NCI-H1436 treated with DMSO at 0.1 percent for 48 hours (cell line): ENCODE measurements at regions not wholly inside any gene's neighbourhood (a gene's known extent, or its start where the extent isn't known, plus 50 kb on each side); places are given as distances from the start of the nearest gene placed in this dataset.
"Not testable (repeated sequence)": the region's sequence is repeated elsewhere in the genome, so short reads cannot be mapped to it uniquely, and the experiment has no call there.

Experiments used
- DNase-seq: peaks from one replicate; lab custom pipeline; 2025; lab: John Stamatoyannopoulos, UW

DNA sequence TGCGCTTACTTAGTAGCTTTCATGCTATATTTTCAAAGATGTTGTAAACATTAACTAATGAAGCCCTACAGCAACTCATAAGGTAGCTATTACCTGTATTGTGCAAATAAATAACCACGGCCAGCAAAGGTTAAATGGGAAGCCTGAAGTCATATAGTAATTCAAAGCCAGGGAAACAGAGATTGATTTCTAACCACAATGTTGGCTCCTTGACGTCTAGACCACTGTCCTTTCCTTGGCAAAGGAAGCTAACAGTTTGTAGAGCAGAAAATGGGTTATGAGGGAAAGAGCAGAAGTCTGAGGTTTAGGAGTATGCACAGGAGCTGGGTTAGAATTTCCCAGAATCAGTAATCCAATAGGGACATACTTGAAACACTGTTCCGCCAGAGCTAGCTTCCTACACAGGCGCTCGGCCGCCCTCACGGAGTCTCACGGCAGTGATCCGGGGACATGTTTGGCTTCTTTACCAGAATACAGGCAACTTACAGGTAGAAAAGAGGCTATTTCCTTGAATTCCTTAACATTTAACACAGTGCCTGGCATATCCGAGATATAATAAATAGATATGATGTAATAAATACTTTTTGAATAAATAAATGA is 298.8 kb upstream of the LYPLAL1 start:
- DNase-seq: no peak

DNA sequence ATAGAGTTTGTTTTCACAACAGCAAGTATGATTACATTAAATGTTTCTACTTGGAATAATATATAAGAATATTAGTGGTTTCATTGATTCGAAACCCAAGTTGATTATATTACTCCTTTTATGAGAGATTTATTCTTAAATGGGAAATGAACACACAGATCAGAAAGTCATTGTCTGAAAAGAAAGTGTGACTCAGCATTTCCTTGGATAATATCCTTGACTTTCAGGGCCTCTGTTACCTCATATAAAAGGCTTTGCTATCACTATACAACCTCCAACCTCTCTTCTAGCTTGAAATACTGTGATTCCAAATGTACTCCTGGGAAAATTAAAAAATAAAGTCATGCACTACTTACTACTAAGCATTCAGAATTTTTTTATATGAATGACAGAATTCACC is 295.3 kb upstream of the LYPLAL1 start:
- no peak for DNase-seq

DNA sequence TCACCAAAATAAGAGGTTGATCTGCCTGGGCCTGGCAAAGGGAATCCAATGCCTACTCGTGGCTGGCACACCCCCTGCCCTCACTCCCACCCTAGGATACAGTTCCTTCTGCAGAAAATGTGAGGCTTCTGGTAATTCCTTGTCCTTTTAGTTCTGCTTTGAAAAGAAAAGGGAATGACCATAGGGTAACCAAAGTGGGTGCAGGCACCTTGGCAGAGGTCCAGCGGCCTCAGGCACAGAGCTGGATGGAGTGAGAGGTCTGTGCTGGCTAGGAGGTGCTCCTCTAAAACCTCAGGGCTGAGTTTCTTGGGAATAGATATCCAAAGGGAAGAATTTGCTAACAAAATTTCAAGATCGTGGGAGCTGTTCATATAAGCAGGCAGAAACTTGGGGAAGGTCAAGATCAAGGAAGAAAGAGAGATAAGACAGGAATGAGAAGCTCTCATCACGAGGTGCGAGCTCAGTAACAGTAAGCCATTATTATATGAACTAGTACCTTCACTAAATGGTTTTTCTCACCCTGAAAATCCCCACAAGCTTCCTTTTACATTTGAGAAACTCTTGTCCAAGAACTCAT is 293.1 kb upstream of the LYPLAL1 start:
- DNase-seq: no peak

DNA sequence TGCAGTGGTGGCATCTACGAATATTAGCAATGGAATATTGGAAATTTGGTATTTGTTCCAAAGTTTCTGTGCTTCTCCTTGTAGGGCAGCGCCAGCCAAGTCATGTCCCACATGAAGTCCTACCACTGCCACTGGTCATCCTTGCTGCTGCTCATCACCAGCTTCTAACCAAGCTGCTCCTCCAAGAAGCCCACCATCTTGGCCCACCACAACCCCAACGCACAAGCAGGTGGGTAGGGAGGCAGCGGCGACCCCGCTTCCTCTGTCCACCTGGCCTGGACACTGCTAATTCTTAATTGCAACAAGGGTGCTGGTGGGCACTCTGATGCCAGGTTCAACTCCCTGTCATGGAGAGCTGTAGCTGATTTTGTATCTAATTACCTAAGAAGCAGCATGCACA is 291.2 kb upstream of the LYPLAL1 start:
- DNase-seq: no peak

DNA sequence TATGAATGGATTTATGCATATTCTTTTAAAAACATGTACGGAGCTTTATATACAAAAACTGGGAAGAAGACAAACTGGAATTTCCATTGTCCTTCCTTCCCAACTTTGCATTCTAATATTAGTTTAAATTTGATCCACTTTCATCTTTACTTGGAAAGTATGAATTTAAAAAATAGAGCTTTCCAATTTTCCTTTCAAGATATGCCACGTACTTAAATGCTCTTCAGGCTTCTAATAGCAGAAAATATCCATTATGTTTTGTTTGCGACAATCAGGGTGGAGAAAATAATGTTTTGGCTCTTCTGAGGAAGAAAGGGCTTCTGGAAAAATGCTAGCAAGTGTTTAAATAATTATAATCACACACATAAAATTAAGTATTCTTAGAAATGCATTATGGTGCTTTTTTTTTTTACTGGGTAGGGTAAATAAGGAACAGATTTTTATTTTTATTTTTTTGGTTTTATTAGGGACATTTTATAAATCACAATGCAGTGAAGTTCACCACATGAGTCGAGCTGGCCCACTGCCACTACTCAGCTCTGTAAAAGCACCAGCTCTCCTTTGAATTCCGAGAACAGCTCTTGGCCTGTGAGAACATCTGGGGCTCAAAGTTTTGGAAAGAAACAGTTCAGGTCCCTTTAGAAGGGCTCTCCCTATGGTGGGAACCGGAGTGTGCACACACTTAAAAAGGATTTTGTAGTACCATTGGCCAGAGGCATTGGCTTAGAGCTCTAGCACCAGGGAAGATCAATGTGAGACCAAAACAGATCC is 287.4 kb upstream of the LYPLAL1 start:
- no peak for DNase-seq

DNA sequence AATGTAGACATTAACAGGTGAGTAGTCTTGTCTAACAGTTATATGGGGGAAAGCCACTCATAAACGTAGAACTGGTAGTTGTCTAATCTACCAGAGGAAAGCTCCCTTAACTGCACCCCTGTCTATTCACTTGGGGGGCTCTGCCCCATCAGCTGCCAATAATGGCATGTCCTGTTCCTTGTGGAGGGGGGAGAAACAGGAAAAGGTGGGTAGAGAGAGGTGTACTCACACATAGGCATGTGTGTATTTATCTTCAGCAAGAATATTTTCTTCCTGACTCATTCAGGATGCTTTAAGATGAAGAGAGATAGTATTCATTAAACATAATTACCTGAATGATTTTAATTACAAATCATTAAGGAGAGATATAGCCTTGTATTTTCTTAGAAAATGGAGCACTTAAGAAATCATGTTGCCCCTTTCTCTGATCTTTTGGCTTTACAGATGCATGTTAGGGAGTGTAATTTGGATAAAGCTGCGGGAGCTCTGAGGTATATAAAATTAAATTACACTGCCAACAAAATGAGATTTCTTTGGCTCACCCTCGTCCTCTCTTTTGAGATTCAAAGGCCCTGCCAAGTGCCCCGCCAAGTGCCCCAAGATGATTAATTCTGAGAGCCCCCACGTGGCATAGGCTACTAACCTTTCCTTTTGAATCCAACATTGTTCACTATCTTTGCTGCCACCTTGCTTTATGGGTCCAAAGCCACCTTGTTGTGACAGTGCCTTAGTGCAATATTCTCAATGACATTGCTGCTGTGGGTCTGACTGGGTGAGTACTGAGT is 286.3 kb upstream of the LYPLAL1 start:
- no peak for DNase-seq

DNA sequence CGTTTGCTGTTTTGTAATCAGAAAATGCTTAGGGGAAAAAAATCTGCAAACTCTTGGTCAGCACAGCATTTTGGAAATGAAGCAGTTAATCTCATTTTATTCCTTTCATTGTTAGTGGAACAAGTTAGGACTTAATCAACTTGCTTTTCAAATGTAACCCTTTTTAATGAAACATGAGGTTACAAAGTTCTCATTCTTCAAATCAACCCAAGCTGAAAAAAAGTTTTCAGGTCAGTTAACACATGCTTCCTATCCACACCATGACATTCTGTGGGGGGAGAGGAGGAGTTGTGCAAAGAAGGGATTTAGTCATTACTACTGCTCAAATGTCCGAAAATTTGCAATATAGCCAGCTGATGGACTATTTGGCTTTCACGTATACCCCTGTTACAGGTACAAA is 283.2 kb upstream of the LYPLAL1 start:
- DNase-seq: no peak

DNA sequence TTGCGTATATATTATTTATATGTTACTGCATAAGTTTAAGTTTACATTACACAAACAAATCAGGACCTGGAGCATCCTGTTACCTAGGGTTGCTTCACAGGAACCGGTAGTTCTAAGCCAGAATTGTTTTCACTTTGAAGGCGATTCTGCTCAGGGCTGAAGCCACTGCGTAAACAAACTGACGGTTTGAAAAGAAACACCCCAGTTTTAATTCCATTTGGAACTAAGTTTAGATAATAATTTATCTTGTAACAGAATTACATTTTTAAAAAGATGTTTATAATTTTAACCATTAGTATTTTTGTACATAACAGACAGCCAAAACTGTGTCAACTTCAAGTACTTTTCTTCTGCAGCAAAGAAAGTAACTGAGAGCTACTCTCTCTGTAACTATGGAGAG is 282.1 kb upstream of the LYPLAL1 start:
- no peak for DNase-seq

DNA sequence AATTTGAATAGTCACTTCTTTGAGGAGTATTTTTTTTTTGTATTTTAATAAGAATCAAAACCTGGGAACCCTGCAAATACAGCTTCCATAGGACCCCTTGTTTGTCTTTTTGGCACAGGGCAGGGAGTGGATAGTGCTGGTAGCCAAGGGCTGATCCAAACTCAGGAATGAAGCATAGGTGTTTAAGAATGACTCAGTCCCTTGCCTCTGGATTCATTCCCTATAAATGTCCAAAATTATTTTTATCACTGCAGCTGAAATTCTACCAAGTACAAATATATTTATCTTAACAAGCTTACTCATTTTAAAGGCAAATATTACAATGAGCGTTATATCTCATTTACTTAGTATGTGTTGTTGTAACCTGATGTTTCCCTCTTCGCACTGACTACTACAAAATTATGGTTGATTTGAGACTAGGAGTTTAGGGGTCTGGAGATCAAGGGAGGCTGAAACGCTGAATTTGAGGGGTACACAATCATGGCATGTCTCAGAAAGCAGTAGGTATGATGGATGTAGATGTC is 278.6 kb upstream of the LYPLAL1 start:
- DNase-seq: no peak

DNA sequence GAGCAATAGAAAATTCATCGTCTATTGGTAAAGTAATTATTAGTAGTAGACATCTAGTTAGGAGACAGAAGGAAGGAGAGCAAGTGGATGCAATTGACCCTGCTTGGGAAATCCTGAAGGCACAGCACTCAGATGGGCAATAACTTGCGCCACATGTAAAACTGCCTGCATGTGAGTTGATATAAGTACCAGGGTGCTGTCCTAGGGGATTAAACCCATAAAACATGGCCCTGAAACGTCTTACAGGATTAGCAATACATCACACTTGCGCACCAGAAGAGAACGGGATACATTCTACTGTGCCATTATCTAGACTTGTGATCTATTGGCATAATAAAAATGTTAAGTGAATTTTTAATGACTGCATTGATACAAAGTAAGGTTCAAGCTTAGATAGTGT is 277.5 kb upstream of the LYPLAL1 start:
- no peak for DNase-seq

DNA sequence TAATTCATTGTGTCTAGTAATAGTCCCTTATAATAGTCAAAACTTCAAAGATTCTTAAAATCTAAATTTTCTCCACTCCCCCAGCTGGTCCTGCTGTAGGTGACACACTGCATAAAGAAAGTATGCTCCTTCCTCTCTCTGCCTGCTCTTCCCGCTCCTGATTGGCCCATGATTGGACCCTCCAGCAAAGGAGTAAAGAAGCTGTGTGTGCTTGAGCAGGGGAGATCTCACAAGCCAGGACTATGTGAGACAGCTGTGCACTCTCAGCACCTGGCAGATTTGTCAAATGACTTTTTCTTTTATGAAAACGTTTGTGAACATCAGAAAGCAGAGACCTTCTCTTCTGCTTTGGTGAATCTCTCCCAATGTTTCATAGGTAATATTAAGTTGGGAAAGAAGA is 274.8 kb upstream of the LYPLAL1 start:
- no peak for DNase-seq

DNA sequence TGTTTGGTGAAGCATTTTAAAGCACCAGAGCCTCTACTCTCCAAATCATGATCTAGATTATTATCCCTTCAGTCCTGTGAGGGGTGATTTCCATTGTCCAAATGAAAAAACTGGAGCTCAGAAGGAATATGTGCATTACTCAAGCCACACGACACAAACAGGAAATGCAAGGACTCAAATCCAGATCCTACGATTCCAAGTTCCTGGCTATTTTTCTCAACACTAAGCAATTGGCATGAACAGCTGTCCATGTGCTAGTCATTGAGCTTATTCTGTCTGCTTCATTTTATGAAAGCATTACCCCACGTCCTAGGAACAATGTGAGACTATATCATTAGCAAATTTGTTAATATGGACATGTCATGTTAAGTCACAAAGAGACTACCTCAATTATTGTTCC is 273.1 kb upstream of the LYPLAL1 start:
- DNase-seq: no peak

DNA sequence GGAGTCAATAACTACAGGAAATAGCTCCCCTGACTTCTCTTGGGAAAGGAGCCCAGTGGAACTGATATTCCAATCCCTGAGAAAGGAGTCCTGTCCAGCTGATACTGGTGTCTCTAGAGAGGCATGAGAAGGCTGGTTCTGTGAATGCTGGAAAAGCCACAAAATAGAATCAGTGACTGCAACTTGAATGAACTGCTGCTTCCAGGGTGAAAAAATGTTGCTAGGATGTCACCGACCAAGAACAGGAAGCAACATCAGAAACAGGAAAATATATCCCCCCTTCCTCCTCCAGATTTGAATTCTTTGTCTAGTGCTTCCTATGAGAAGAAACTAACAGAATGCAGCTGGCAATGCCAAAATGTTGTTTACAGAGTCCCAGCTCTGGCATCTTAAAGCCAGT is 269.3 kb upstream of the LYPLAL1 start:
- DNase-seq: no peak

DNA sequence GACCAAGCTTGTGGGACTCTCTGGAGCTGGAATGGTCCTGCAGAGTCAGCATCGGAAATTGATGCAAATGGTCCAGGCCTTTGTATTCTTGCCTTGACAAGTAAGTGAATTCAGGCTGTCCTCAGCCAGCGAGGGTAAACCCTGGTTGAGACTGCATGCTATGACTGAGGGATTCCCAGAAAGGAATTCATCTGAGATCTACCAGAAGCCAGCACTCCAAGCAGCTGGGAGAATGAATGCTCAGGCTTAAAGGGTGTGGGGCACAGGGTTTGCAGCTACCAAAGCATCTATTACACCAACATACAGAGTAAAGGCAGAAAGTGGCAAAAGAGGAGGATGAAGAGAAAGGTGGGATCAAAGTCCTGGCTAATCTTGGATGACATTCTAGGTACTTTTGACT is 257.0 kb upstream of the LYPLAL1 start:
- DNase-seq: no peak

DNA sequence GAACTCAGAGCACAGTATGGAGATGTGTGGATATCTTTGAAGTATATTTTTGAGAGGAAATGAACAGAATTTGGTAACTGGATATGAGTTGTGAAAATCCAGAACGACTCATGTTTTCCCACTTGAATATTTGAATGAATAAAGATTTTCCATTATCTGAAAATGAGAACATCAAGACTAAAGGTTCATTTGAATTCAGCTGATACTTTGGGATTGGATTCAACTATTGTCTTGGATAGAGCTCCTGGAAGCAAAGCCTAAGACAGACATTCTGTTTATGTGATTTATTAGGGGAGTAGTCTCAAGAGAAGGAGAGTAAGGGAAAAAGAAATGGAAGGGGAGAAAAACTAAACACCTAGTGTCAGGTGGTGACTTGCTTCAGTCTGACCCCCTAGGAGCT is 256.0 kb upstream of the LYPLAL1 start:
- DNase-seq: no peak

DNA sequence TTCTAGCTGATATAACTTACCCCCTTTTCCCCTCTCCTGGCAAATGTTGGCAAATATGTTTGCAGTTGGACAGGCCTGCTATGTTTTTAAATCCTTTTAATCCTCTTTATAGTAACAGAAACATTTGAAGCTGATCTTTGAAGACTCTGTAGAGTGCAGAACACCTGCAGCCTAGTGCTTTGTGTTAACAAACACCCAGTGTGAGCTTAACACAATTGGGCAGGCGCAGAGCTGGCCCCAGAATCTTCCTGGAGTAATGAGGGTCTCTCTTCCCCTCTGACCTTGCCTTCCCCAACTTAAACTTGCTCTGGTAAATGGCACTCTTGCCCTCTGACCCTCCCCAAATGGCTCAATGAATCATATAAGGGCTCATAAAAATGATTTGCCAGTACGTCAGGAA is 247.9 kb upstream of the LYPLAL1 start:
- DNase-seq: no peak

DNA sequence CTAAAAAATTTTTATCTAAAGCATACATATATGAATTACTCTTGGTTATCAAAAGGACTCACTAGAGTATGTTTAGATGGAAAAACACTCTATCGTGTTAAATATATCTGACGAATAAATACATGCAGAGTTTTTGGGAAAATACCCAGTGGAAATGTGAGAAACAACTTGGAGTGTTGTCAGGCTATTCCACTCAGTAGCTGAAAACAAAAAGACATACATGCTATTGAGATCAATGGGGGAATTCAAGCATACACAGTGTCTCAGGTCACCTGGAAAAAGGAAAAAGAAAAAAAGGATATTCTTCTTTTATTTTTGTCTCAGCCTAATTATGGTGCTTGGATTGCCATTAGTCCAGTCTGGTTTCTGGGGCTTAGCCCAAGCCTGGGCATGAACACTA is 247.0 kb upstream of the LYPLAL1 start:
- DNase-seq: no peak

DNA sequence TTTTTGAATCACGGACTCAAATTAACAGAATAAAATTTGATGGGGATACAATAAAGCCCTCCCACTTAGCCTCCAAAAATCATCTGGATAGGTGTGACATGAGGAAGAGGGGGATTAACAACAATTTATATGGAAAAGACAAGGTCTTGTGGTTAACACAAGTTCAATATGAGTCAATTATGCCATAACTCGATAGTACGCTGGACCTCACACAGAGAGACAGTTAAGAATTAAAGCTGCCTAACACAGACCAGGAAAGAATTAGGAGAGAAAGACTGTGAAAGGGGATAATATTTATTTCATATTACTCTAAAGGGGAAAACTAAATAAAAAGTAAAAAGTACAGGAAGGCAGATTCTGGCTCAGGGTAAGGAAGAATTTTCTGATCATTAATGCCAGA is 243.7 kb upstream of the LYPLAL1 start:
- no peak for DNase-seq

DNA sequence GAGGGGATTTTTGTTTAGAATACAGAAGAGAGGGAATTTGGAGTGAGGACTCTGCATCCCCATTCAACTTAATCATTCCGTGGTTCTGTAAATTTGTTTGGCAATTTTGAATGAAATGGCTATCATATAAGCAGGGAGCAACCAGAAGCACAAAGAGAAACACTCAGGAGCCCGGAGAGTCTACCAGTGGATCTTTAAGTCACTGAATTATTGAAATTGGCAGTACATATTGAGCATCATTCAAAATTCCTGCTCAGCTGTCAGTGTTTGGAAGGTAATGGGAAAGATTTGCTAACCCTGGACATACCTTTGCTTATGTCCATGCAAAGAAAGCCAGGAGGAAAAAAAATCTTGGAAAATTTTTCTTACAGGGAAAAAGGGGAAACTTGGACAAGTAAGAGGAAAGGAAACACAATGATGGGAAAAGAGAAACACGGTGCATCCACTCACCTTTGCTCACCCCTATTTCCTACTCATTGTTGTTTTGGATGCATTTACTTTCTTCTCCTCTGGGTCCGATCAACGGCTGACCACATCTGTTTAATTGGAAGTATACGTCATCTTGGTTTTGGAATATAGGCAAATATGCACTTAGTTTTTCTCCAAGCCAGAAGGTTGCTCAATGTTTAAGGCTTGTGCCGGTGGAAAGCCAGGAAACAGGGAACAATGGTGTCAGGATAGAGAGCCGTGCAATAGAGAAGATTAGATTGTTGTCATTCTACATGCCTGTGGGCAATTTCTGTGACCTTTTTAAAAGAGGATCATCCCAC is 243.0 kb upstream of the LYPLAL1 start:
- DNase-seq: no peak

DNA sequence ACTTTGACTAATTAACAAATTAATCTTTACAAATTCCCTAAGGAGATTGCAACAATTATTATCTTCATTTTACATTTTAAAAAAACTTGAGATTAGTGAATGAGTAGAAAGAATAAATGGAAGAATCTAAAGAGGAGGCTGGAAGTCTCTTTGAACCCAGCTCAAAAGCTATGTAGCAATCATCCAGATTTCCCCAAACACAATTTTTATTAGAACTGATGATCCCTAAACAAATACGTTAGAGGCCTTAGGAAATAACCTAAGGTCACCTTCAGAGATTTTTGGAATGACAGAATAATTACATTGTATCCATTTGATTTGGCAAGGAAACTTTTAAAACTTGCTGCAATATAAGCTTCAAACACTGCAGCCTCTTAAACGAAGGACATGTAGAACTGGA is 242.4 kb upstream of the LYPLAL1 start:
- DNase-seq: no peak

DNA sequence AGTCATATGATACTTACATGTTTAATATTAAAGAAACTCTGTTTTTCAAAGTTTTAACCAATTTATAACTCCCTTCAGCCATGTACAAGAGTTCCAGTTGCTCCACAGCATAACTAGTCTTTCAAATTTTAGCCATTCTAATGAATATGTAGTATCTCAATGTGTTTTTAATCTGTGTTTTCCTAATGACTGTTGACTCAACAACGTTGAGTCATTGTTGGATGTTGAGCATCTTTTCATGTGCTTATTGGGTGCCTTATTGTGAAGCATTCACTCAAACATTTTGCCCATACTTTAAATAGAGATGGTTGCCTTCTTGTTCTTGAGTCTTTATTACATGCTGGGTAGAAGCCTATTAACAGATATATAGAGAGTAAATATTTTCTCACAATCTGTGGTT is 240.2 kb upstream of the LYPLAL1 start:
- DNase-seq: no peak

DNA sequence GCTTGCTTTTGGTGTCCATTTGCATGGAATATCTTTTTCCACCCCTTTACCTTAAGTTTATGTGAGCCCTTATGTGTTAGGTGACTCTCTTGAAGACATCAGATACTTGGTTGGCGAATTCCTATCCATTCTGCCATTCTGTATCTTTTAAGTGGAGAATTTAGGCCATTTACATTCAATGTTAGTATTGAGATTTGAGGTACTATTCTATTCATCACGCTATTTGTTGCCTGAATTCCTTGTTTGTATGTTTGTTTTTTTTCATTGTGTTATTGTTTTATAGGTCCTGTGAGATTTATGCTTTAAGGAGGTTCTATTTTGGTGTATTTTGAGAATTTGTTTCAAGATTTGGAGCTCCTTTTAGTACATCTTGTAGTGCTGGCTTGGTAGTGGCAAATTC is 238.3 kb upstream of the LYPLAL1 start:
- not testable (repeated sequence) for DNase-seq
